GM12878 (cell line): ENCODE measurements at regions not wholly inside any gene's neighbourhood (a gene's known extent, or its start where the extent isn't known, plus 50 kb on each side); places are given as distances from the start of the nearest gene placed in this dataset.
A peak's percentile ranks its signal among the peaks of the same experiment; 100 is the strongest.

ENCODE experiments used
- ATAC-seq: fragments of 200-7000 bp; cut with Tn5 transposase; 3 replicates; pipeline ENCODE4 v1.9.1; 2020; ENCODE audit warnings: mild to moderate bottlenecking, moderate library complexity
- BruUV-seq: library from RNA; stranded (reverse); fragments of 400-500 nt; replicated peaks from 2 replicates; lab custom pipeline; 2021; lab: Mats Ljungman, UMichigan
- CTCF ChIA-PET: fragments of 300-600 bp; sonication (Branson Sonifier 250); formaldehyde crosslinking; extraction: SDS; loops from one replicate; lab custom pipeline; 2021; ENCODE audit warnings: inconsistent platforms; lab: Yijun Ruan, JAX
- POLR2A ChIA-PET: fragments of 350-600 bp; formaldehyde crosslinking; extraction: SDS; loops from one replicate; lab custom pipeline; 2021; ENCODE audit warnings: inconsistent platforms; lab: Charles Lee
- RAD21 ChIA-PET: fragments of 300-600 bp; sonication (Branson Sonifier 250); formaldehyde crosslinking; loops from one replicate; lab custom pipeline; 2023; ENCODE audit warnings: antibody characterized with exemption; ENCODE audit not compliant: unreplicated experiment; lab: Charles Lee
- SMC1A ChIA-PET: fragments of 300-600 bp; sonication (Branson Sonifier 250); formaldehyde crosslinking; loops from one replicate; lab custom pipeline; 2023; ENCODE audit not compliant: unreplicated experiment, uncharacterized antibody; lab: Charles Lee
- DNase-seq: peaks from one replicate; pipeline ENCODE4 v3.0.0-alpha.2; 2011; ENCODE audit warnings: low read depth, low spot score
- FAIRE-seq: peaks from 3 replicates; lab custom pipeline; 2011; peaks lifted over from hg19 to GRCh38; lab: Jason Lieb, UNC
- H2AFZ ChIP-seq: 2 replicates; pipeline ENCODE4 v1.6.0; 2011; ENCODE audit warnings: low read depth, low read length, control low read depth; ENCODE audit not compliant: control insufficient read depth
- H3K27ac ChIP-seq: 2 replicates; pipeline ENCODE4 v1.5.1; 2011; ENCODE audit warnings: control low read depth; ENCODE audit not compliant: control insufficient read depth, insufficient read depth
- H3K27me3 ChIP-seq, 2 experiments: replicated peaks in 1 of 2; 2 replicates each; pipeline versions ENCODE4 v1.6.0 to v1.6.1; 2011; ENCODE audit warnings: low read length in 1 of 2; ENCODE audit not compliant: control insufficient read depth in 2 of 2, insufficient read depth in 2 of 2
- H3K36me3 ChIP-seq, 2 experiments: 2 replicates each; pipeline ENCODE4 v1.5.1; 2011; ENCODE audit warnings: low read length in 1 of 2; ENCODE audit not compliant: control insufficient read depth in 2 of 2, insufficient read depth in 2 of 2
- H3K4me1 ChIP-seq: 2 replicates; pipeline ENCODE4 v1.6.1; 2011; ENCODE audit warnings: mild to moderate bottlenecking, low read length, moderate library complexity, mixed read lengths; ENCODE audit not compliant: control insufficient read depth, insufficient read depth
- H3K4me2 ChIP-seq: 2 replicates; pipeline ENCODE4 v1.6.0; 2011; ENCODE audit warnings: control low read depth; ENCODE audit not compliant: control insufficient read depth, insufficient read depth
- H3K4me3 ChIP-seq: fragments of 200-600 bp; sonication (generic); 2 replicates; pipeline ENCODE4 v1.5.1; 2016
- H3K79me2 ChIP-seq: 2 replicates; pipeline ENCODE4 v1.6.0; 2011; ENCODE audit warnings: low read length; ENCODE audit not compliant: control insufficient read depth, insufficient read depth
- H3K9ac ChIP-seq: 2 replicates; pipeline ENCODE4 v1.8.0; 2011; ENCODE audit warnings: low read length, control low read depth, mixed read lengths; ENCODE audit not compliant: control insufficient read depth, insufficient read depth
- H3K9me3 ChIP-seq: replicated peaks from 3 replicates; pipeline ENCODE4 v1.5.1; 2011; ENCODE audit warnings: mild to moderate bottlenecking, low read length; ENCODE audit not compliant: control insufficient read depth, insufficient read depth
- H4K20me1 ChIP-seq: 2 replicates; pipeline ENCODE4 v1.6.0; 2011; ENCODE audit not compliant: control insufficient read depth, insufficient read depth
- BRCA1 ChIP-seq: IDR thresholded peaks from 2 replicates; pipeline ENCODE4 v1.6.1; 2011; ENCODE audit warnings: low read depth, low read length, improper control_type of control experiment
- CHD1 ChIP-seq: IDR thresholded peaks from 2 replicates; pipeline ENCODE4 v1.6.1; 2012; ENCODE audit warnings: low read depth, low read length, improper control_type of control experiment
- CHD4 ChIP-seq: fragments of 200-600 bp; sonication (generic); IDR thresholded peaks from 2 replicates; pipeline ENCODE4 v1.6.1; 2016; ENCODE audit warnings: mild to moderate bottlenecking
- CREB1 ChIP-seq: IDR thresholded peaks from 2 replicates; pipeline ENCODE4 v1.6.1; 2012; ENCODE audit warnings: low read depth, mild to moderate bottlenecking, inconsistent platforms
- CREM ChIP-seq: IDR thresholded peaks from 2 replicates; pipeline ENCODE4 v1.6.1; 2014; ENCODE audit warnings: antibody characterized with exemption, low read depth
- ETV6 ChIP-seq, 2 experiments: fragments of 450-650 bp in 1 of 2; IDR thresholded peaks in 1 of 2; conservative IDR thresholded peaks in 1 of 2; 2 replicates each; pipeline ENCODE4 v1.6.1; 2014; ENCODE audit warnings: antibody characterized with exemption in 1 of 2, borderline replicate concordance in 1 of 2, low read depth in 1 of 2, mild to moderate bottlenecking in 1 of 2, moderate library complexity in 1 of 2
- HSF1 ChIP-seq: fragments of 150-350 bp; IDR thresholded peaks from 2 replicates; pipeline ENCODE4 v1.6.1; 2014; ENCODE audit warnings: mild to moderate bottlenecking, low read depth, low read length
- IKZF2 ChIP-seq, 2 experiments: fragments of 450-650 bp; IDR thresholded peaks; 2 replicates each; pipeline ENCODE4 v1.6.1; 2017; ENCODE audit warnings: mild to moderate bottlenecking in 2 of 2, moderate library complexity in 2 of 2
- IRF4 ChIP-seq: IDR thresholded peaks from 2 replicates; pipeline ENCODE4 v1.6.1; 2011; ENCODE audit warnings: low read depth, low read length
- KDM1A ChIP-seq: fragments of 200-600 bp; sonication (generic); IDR thresholded peaks from 2 replicates; pipeline ENCODE4 v1.6.1; 2016; ENCODE audit warnings: borderline replicate concordance
- MEF2A ChIP-seq: IDR thresholded peaks from 2 replicates; pipeline ENCODE4 v1.6.1; 2011; ENCODE audit warnings: low read depth, mild to moderate bottlenecking, low read length, moderate library complexity; ENCODE audit not compliant: insufficient read depth
- MTA3 ChIP-seq: IDR thresholded peaks from 2 replicates; pipeline ENCODE4 v1.6.1; 2012; ENCODE audit warnings: low read length, inconsistent platforms, borderline replicate concordance
- NFYB ChIP-seq: IDR thresholded peaks from 2 replicates; pipeline ENCODE4 v1.6.1; 2011; ENCODE audit warnings: low read depth, mild to moderate bottlenecking, low read length, improper control_type of control experiment, moderate library complexity; ENCODE audit not compliant: insufficient read depth
- NR2C2 ChIP-seq: IDR thresholded peaks from 2 replicates; pipeline ENCODE4 v1.6.1; 2011; ENCODE audit warnings: borderline replicate concordance, low read depth; ENCODE audit not compliant: control insufficient read depth, insufficient read length
- NR2F1 ChIP-seq: fragments of 450-650 bp; conservative IDR thresholded peaks from 2 replicates; pipeline ENCODE4 v1.6.1; 2017; ENCODE audit warnings: mild to moderate bottlenecking
- RAD21 ChIP-seq: IDR thresholded peaks from 2 replicates; pipeline ENCODE4 v1.6.1; 2011; ENCODE audit warnings: mild to moderate bottlenecking, low read depth, low read length, moderate library complexity; ENCODE audit not compliant: insufficient read depth
- RFX5 ChIP-seq: IDR thresholded peaks from 2 replicates; pipeline ENCODE4 v1.6.1; 2011; ENCODE audit warnings: low read depth, low read length, improper control_type of control experiment
- SIN3A ChIP-seq: IDR thresholded peaks from 2 replicates; pipeline ENCODE4 v1.6.1; 2012; ENCODE audit warnings: low read depth, low read length, improper control_type of control experiment
- WRNIP1 ChIP-seq: IDR thresholded peaks from 2 replicates; pipeline ENCODE4 v1.6.1; 2011; ENCODE audit warnings: low read depth, low read length, improper control_type of control experiment, borderline replicate concordance
- WGBS: methylation state at CpG from one replicate; pipeline ENCODE4 v1.1.6; 2016; ENCODE audit warnings: low lambda C conversion rate; ENCODE audit not compliant: insufficient replicate concordance, insufficient coverage; ENCODE audit errors: missing lambda C conversion rate; 5-methylcytosine and 5-hydroxymethylcytosine counted together
- in situ Hi-C: fragments of 300-500 bp; cut with MboI; formaldehyde crosslinking; loops from 9 replicates; pipeline ENCODE4 v1.14.3; 2018; ENCODE audit warnings: mixed read lengths
- intact Hi-C: fragments of 100-400 bp; cut with micrococcal nuclease; formaldehyde crosslinking; loops from one replicate; pipeline ENCODE4 v1.14.2; 2022; ENCODE audit not compliant: unreplicated experiment
- TF ChIP-seq, protein P1 (sequence below): fragments of 450-650 bp; IDR thresholded peaks from 2 replicates; pipeline ENCODE4 v1.6.1; 2017; ENCODE audit warnings: antibody characterized with exemption, mild to moderate bottlenecking, moderate library complexity

DNA sequence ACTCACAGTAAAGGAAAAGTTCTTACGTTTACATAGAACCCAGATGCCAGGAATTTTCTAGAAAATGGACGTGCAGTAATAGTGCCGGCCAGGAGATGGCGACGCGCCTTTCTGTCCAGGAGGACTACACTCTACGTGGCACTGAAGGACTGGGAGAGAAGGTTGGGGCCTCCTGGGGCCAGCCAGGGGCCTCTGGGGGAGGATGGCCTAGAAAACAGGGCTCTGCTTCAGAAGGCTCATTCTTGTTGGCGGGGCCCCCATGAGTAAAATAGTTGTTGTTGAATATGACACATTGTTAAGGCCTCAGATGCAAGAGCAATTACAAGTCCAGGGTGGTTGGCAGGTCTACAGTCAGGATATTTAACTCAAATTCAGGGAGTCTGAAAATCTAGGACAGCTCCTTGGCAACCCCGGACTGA is 120.1 kb upstream of the MAX start:
- no TSS peak for BruUV-seq
- Histone ChIP-seq H3K79me2 (no peaks in the 10 kb centered on the region), H3K36me3 (no peaks in the 10 kb centered on the region), H4K20me1 (no peaks in the 10 kb centered on the region), H3K4me2 (no peak overlapping the region), H3K4me3 (no peak overlapping the region), H2AFZ (peak overlapping the region; percentile 24; the same call in 1 of the 2 replicates), H3K9me3 (no peaks in the 10 kb centered on the region; the same call in 2 of the 3 replicates), H3K27me3 (no peaks in the 10 kb centered on the region), H3K9ac (no peak overlapping the region), H3K4me1 (peaks cover 31% of the 10 kb centered on the region), H3K27ac (peak overlapping the region; percentile 20; the same call in 1 of the 2 replicates)
- no peak for DNase-seq
- ChIA-PET CTCF (interaction anchor here (0.7 to 14.4 kb wide), 11 partner anchors 10 to 610 kb away, joined by 3 to 136 read pairs (median 6); partner anchors contain the start of gene FUT8), SMC1A (interaction anchor here (1.3 to 8.2 kb wide), 9 partner anchors 20 to 602 kb away, joined by 3 to 56 read pairs (median 6); partner anchors contain the start of gene FUT8), POLR2A (interaction anchor here (0.6 kb wide), 1 partner anchor 97 kb away, joined by 3 read pairs; no protein-coding TSS in a partner anchor), RAD21 (interaction anchor here (1.0 to 3.1 kb wide), 8 partner anchors 53 to 602 kb away, joined by 3 to 19 read pairs (median 3); no protein-coding TSS in a partner anchor)
- 14% methylated on average over 9 of the region's 9 CpGs for WGBS
- in situ Hi-C loops, result loop anchor here (10.0 kb wide), 1 partner anchor 602 kb away; no protein-coding TSS in a partner anchor
- ATAC-seq, result peak; percentile 86
- intact Hi-C loops, result loop anchor here (1.0 to 10.0 kb wide), 6 partner anchors 58 to 850 kb away; partner anchors contain the start of gene FUT8
- FAIRE-seq, result peak; percentile 59
- no peak for TF ChIP-seq NR2C2
- no peak for TF ChIP-seq KDM1A
- no peak for TF ChIP-seq RFX5
- TF ChIP-seq NFYB, result no peak
- TF ChIP-seq IKZF2 (IDR thresholded peaks at IDR 0.05), result no peak
- no peak for TF ChIP-seq NR2F1
- TF ChIP-seq CHD4, result no peak
- TF ChIP-seq CREM, result peak; percentile 52; the same call in 1 of the 2 replicates
- 0 out of 2 replicates have a peak, but pooled peaks have one; percentile 33 for TF ChIP-seq CREB1
- TF ChIP-seq CHD1, result no peak
- no peak for TF ChIP-seq MTA3
- TF ChIP-seq RAD21, result peak; percentile 95
- no peak for TF ChIP-seq SIN3A
- no peak for TF ChIP-seq BRCA1
- TF ChIP-seq HSF1, result peak; percentile 85; the same call in 1 of the 2 replicates
- TF ChIP-seq WRNIP1, result no peak
- TF ChIP-seq ETV6 (conservative IDR thresholded peaks at IDR 0.05 in 1 of 2, IDR thresholded peaks at IDR 0.05 in 1 of 2; ENCODE audit: borderline replicate concordance in 1 of 2, low read depth in 1 of 2), result 0 out of 4 replicates have a peak, but pooled peaks of 1 of the 2 experiments have one; percentile 50
- TF ChIP-seq IRF4, result 0 out of 2 replicates have a peak, but pooled peaks have one; percentile 23
- TF ChIP-seq MEF2A, result peak; percentile 35; the same call in 1 of the 2 replicates
- TF ChIP-seq, protein P1, sequence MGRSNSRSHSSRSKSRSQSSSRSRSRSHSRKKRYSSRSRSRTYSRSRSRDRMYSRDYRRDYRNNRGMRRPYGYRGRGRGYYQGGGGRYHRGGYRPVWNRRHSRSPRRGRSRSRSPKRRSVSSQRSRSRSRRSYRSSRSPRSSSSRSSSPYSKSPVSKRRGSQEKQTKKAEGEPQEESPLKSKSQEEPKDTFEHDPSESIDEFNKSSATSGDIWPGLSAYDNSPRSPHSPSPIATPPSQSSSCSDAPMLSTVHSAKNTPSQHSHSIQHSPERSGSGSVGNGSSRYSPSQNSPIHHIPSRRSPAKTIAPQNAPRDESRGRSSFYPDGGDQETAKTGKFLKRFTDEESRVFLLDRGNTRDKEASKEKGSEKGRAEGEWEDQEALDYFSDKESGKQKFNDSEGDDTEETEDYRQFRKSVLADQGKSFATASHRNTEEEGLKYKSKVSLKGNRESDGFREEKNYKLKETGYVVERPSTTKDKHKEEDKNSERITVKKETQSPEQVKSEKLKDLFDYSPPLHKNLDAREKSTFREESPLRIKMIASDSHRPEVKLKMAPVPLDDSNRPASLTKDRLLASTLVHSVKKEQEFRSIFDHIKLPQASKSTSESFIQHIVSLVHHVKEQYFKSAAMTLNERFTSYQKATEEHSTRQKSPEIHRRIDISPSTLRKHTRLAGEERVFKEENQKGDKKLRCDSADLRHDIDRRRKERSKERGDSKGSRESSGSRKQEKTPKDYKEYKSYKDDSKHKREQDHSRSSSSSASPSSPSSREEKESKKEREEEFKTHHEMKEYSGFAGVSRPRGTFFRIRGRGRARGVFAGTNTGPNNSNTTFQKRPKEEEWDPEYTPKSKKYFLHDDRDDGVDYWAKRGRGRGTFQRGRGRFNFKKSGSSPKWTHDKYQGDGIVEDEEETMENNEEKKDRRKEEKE, result no peak
